HG03097 (cell line): ENCODE measurements at regions not wholly inside any gene's neighbourhood (a gene's known extent, or its start where the extent isn't known, plus 50 kb on each side); places are given as distances from the start of the nearest gene placed in this dataset.

Source experiments
- ATAC-seq: cut with Tn5 transposase; IDR thresholded peaks from one replicate; pipeline ENCODE4 v1.9.1; 2021; ENCODE audit not compliant: unreplicated experiment, low FRiP score

DNA sequence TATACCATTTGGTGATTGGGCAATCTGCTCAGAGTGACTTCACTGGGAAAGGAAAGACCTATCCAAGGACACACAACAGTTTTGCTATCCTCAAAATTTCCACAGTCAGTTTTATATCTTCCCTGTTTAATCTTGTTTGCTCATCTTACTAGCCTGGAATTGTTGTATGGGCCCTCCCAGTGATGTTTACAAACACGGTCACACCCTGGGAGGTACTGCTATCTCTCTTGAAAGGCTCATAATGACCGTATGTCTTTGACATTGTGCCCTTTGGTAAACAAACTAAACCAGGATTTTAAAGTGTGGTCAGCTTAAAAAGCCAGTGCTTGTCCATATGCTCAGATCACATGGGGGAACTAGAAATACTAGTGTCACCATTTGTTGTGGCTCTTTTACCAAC lies 277.0 kb downstream of the CDH2 start:
- ATAC-seq = no peak

DNA sequence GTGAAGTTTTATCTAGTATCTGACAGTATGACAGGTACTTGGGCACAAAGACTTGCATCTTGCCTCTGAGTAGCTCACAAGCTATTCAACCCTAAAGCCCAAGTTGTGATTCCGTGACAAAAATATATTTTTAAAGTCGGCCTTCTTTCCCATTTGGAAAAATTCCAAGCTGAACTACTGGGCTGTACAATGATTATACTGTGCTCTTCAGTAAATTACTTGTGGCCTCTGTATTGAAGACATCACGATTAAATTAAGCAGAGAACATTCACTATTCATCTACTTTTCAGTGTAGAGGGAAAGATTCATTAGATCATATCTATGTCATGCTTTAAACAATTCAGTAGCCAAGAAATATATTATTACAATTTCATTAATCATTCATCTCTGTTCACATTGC lies 282.2 kb downstream of the CDH2 start:
- ATAC-seq = no peak

- ATAC-seq = no peak
These were observed 289.0 kb downstream of the CDH2 start for GRCh38 chr18:27887711-27888495.

DNA sequence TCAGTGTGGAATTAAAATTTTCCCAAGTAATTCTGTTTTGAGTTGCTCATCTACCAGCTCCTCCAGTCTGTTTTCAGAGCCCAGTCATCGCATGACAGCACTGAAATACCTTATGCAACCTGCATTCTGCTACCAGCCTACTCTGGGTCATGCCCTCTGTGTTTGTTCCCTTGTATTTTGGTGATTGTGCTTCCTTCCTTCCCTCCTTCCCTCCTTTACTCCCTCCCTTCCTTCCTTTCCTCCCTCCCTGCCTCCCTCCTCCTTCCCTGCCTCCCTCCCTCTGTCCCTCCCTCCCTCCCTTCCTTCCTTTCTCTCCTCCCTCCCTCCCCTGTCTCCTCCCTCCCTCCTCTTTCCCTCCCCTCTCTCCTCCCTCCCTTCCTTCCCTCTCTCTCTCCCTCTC lies 289.6 kb downstream of the CDH2 start:
- ATAC-seq = no peak

- no peak for ATAC-seq
These were observed 297.4 kb downstream of the CDH2 start for GRCh38 chr18:27879540-27879939.

DNA sequence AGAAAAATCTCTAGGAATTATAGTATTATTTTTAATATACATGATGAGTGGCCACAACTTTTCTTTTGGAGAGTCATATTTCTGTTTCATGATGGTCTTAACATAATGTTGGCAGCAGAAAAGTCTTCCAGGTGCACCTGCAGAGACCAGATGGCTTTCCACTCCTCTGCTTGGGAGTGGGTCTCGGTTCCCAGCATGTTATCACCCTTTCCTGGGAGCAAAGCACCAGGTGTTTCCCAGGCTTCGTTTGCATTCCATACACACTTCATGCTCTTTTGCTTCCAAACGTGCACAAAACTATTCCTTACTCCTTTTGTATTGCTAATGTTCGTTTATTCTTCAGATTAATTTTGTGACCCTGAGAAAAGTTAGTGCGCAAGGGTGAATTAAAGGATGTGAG lies 305.2 kb downstream of the CDH2 start:
- no peak for ATAC-seq

DNA sequence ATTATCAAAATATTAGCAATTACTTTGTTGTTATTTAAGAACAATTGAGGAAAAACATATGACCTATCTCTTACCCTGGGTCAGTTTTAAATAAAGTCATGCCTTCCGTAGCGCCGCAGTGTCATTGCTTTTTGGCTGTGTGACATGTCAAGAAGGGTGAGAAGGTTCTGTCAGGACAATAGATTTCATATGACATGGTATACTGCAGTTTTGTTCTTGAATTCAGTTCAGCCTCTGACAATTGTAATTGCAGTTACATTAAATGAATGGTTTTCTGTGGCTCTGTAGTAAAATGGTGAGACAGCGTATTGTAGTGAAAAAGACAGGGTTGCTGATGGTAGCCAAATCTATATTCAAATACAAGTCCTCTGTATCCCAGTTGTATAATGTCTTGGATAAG lies 307.2 kb downstream of the CDH2 start:
- ATAC-seq = no peak

DNA sequence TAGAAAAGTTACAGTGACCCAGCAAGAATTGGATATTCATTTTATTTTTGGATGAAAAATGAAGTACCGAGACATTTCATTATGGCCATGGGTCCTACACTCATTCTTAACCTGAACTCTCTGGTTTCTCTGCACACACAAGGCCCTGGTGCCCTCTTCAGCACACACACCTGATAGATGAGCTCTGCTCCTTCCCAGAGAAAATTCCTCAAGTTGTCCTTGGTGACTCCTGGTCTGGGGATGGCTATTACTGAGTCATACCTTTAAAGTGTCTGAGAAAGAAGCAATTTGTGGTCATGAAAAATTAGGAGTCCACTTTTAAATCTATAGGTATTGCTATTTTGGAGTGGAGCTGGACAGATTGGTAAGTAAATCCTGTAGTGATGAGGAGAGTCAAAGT lies 311.5 kb downstream of the CDH2 start:
- ATAC-seq = no peak

DNA sequence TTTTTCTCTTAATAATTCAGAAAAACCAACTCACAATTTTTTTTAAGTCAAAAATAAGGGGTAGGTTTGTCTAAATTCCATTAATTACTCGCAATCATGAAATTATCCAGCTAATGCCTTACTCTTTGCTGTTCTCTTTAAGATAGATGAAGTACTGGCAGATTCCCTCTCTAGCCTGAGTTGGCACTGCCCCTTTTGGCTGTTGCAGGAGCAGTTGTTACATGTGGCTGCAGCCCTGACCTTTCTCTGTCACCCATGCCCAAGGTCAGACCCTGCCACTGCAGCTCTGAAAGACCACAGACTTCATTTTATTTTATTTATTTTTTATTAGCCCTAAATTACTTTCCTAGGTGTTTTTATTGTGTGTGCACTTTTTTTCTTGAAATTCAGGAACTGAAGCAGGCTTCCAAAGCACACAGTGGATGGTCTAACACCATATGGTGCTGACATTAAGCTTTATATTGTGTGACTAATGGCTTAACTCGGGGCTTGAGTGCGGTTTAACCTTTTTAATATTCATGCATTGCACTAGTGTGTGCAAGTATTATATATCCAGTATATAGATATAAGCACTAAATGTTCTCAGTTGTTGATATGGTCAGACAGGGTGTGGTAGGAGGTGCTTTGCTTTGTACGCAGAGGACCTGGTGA lies 313.0 kb downstream of the CDH2 start:
- no peak for ATAC-seq

GRCh38 chr18:27862041-27862682 lies 314.8 kb downstream of the CDH2 start:
- no peak for ATAC-seq

DNA sequence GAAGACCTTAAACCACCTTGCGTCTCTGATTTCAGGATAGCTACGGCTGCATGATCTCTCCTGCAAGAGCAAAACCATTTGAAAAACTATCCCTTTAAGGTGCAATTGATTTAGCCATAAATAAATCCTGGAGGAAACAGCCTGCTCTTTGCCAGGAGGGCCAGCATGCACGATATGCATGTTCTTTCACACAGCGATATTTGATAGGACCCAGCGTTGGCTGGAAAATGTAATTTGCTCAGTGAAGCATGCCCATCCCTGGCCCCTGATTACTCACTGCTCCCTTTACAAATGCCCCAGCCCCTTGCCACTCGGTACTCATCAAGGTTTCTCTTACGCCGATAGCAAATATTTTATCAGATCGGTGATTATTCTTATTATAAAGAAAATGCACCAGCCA lies 315.4 kb downstream of the CDH2 start:
- no peak for ATAC-seq

- no peak for ATAC-seq
These were observed 316.2 kb downstream of the CDH2 start for GRCh38 chr18:27860701-27861107.

DNA sequence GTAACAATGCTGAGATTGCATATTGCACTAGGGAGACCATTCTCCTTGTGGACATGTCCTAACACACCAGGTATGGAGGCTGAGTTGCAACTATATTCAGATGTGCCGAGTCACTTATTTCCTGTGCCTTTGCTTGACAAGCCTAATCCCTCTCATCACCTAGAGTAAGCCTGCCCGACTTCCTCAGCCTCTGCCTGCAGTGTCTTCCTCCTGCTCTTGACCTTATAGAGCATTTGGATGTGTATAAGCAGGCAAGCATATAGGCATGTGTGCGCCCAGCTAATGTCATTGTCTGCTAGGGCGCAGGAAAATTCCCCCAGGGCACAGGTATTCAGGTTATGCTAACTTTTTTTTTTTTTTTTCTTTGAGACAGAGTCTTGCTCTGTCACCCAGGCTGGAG lies 316.9 kb downstream of the CDH2 start:
- ATAC-seq = no peak

GRCh38 chr18:27856820-27857219 lies 320.1 kb downstream of the CDH2 start:
- no peak for ATAC-seq

- ATAC-seq = no peak
These were observed 321.4 kb downstream of the CDH2 start for GRCh38 chr18:27855486-27855885.

GRCh38 chr18:27854631-27855030 lies 322.3 kb downstream of the CDH2 start:
- no peak for ATAC-seq

GRCh38 chr18:27848336-27848735 lies 328.6 kb downstream of the CDH2 start:
- ATAC-seq = no peak

GRCh38 chr18:27847412-27847811 lies 329.5 kb downstream of the CDH2 start:
- no peak for ATAC-seq

- no peak for ATAC-seq
These were observed 331.0 kb downstream of the CDH2 start for GRCh38 chr18:27845897-27846296.

- ATAC-seq = no peak
These were observed 332.9 kb downstream of the CDH2 start for GRCh38 chr18:27843783-27844777.

DNA sequence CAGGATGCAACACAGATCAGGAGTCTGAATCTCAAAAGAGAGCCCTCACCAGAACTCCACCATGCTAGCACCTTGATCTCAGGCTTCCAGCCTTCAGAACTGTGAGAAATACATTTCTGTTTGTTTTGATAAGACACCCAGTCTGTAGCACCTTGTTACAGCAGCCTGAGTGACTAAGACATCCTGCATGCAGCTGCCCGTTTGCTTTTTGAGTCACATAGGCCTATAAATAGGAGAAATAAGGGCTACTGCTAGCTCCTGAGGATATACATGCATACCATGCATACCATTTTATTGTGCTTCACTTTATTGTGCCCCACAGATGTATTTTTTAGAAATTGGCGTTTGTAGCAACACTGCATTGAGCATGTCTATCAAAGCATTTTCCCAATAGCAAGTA lies 337.8 kb downstream of the CDH2 start:
- ATAC-seq = no peak
